SK-N-SH (cell line): ENCODE measurements at regions not wholly inside any gene's neighbourhood (a gene's known extent, or its start where the extent isn't known, plus 50 kb on each side); places are given as distances from the start of the nearest gene placed in this dataset.

ENCODE experiments used
- CTCF ChIA-PET: fragments of 300-600, 350-600 bp; formaldehyde crosslinking; extraction: SDS; loops from one replicate; lab custom pipeline; 2021; lab: Yijun Ruan, JAX
- POLR2A ChIA-PET: fragments of 350-600 bp; sonication (Branson Sonifier 250); formaldehyde crosslinking; extraction: SDS; loops from one replicate; lab custom pipeline; 2020; ENCODE audit warnings: antibody characterized with exemption, inconsistent platforms; lab: Yijun Ruan, JAX
- DNase-seq: peaks from one replicate; pipeline ENCODE4 v3.0.0; 2012
- H2AFZ ChIP-seq: fragments of 200-600 bp; sonication (generic); 2 replicates; pipeline ENCODE4 v1.8.1; 2016; ENCODE audit warnings: antibody characterized with exemption, mild to moderate bottlenecking, low read depth
- H3F3A ChIP-seq: fragments of 200-600 bp; sonication (generic); replicated peaks from 2 replicates; pipeline ENCODE3; 2016; ENCODE audit warnings: antibody characterized with exemption, mild to moderate bottlenecking; ENCODE audit not compliant: insufficient read depth
- H3K27ac ChIP-seq, 2 experiments: fragments of 200-500 bp in 1 of 2; fragments of 200-600 bp in 1 of 2; sonication (Bioruptor generic) in 1 of 2; sonication (generic), shearing (Covaris generic) in 1 of 2; 2 replicates each; pipeline versions ENCODE4 v1.5.1 to v1.6.1; 2014 to 2016; ENCODE audit warnings: low read depth in 2 of 2, inconsistent platforms in 1 of 2, low read length in 1 of 2, mild to moderate bottlenecking in 1 of 2, mixed read lengths in 1 of 2
- H3K27me3 ChIP-seq: fragments of 200-600 bp; sonication (generic), shearing (Covaris generic); 2 replicates; pipeline ENCODE4 v1.6.1; 2016; ENCODE audit warnings: mixed run types; ENCODE audit not compliant: insufficient read depth
- H3K36me3 ChIP-seq, 2 experiments: fragments of 200-500 bp in 1 of 2; fragments of 200-600 bp in 1 of 2; sonication (Bioruptor generic) in 1 of 2; sonication (generic) in 1 of 2; replicated peaks in 1 of 2; 2 replicates each; pipeline versions ENCODE3 to v1.5.1; 2014 to 2016; ENCODE audit warnings: low read length in 1 of 2, mild to moderate bottlenecking in 1 of 2; ENCODE audit not compliant: insufficient read depth in 2 of 2, control insufficient read depth in 1 of 2
- H3K4me1 ChIP-seq, 2 experiments: fragments of 200-500 bp in 1 of 2; fragments of 200-600 bp in 1 of 2; sonication (Bioruptor generic) in 1 of 2; sonication (generic), shearing (Covaris generic) in 1 of 2; 2 replicates each; pipeline versions ENCODE4 v1.5.1 to v1.6.1; 2014 to 2016; ENCODE audit warnings: low read depth in 1 of 2, low read length in 1 of 2, mixed run types in 1 of 2; ENCODE audit not compliant: insufficient read depth in 2 of 2, control insufficient read depth in 1 of 2
- H3K4me2 ChIP-seq: fragments of 200-600 bp; sonication (generic), shearing (Covaris generic); 2 replicates; pipeline ENCODE4 v1.6.1; 2017; ENCODE audit warnings: mixed run types
- H3K4me3 ChIP-seq, 2 experiments: fragments of 200-500 bp in 1 of 2; fragments of 200-600 bp in 1 of 2; sonication (Bioruptor generic) in 1 of 2; sonication (generic), shearing (Covaris generic) in 1 of 2; 2 replicates each; pipeline versions ENCODE4 v1.5.1 to v1.8.1; 2014 to 2016; ENCODE audit warnings: low read depth in 2 of 2, inconsistent platforms in 1 of 2, low read length in 1 of 2, mild to moderate bottlenecking in 1 of 2, mixed read lengths in 1 of 2, moderate library complexity in 1 of 2
- H3K79me2 ChIP-seq: fragments of 200-600 bp; sonication (generic); 2 replicates; pipeline ENCODE4 v1.8.1; 2017; ENCODE audit warnings: mild to moderate bottlenecking; ENCODE audit not compliant: insufficient read depth
- H3K9ac ChIP-seq: fragments of 200-600 bp; sonication (generic); 2 replicates; pipeline ENCODE4 v1.6.1; 2017; ENCODE audit warnings: mixed run types
- H3K9me2 ChIP-seq: fragments of 200-600 bp; sonication (generic); 2 replicates; pipeline ENCODE4 v1.6.1; 2017; ENCODE audit warnings: mixed run types
- H3K9me3 ChIP-seq: fragments of 200-600 bp; sonication (generic); 2 replicates; pipeline ENCODE4 v1.6.1; 2017; ENCODE audit warnings: mixed run types, mild to moderate bottlenecking, moderate library complexity
- H4K20me1 ChIP-seq: fragments of 200-600 bp; sonication (generic); 2 replicates; pipeline ENCODE4 v1.6.1; 2017; ENCODE audit warnings: mild to moderate bottlenecking, mixed run types; ENCODE audit not compliant: insufficient read depth
- CHD2 ChIP-seq: fragments of 150-350 bp; IDR thresholded peaks from 2 replicates; pipeline ENCODE4 v1.6.1; 2018; ENCODE audit warnings: low read length; ENCODE audit not compliant: partially characterized antibody
- ELF1 ChIP-seq: IDR thresholded peaks from 2 replicates; pipeline ENCODE4 v1.4.0; 2012
- EP300 ChIP-seq, 2 experiments: IDR thresholded peaks; 2 replicates each; pipeline versions ENCODE4 v1.4.0 to v1.6.1; 2012; ENCODE audit warnings: borderline replicate concordance in 1 of 2, low read depth in 1 of 2, low read length in 1 of 2
- FOXM1 ChIP-seq: IDR thresholded peaks from 2 replicates; pipeline ENCODE4 v1.4.0; 2012; ENCODE audit warnings: low read depth, mild to moderate bottlenecking
- GATA2 ChIP-seq: sonication (generic); formaldehyde crosslinking; IDR thresholded peaks from 2 replicates; pipeline ENCODE4 v1.5.0; 2020; ENCODE audit warnings: mild to moderate bottlenecking, missing genetic modification reagents
- MXI1 ChIP-seq: IDR thresholded peaks from 2 replicates; pipeline ENCODE4 v1.6.1; 2012; ENCODE audit warnings: mild to moderate bottlenecking, low read depth, low read length, improper control_type of control experiment
- NFIC ChIP-seq: IDR thresholded peaks from 2 replicates; pipeline ENCODE4 v1.4.0; 2012; ENCODE audit warnings: borderline replicate concordance
- PBX3 ChIP-seq: IDR thresholded peaks from 2 replicates; pipeline ENCODE4; 2012
- RAD21 ChIP-seq: IDR thresholded peaks from 2 replicates; pipeline ENCODE4 v1.6.1; 2012; ENCODE audit warnings: mild to moderate bottlenecking, low read length
- RCOR1 ChIP-seq: fragments of 150-350 bp; IDR thresholded peaks from 2 replicates; pipeline ENCODE4 v1.6.1; 2017; ENCODE audit warnings: antibody characterized with exemption, low read length
- RFX5 ChIP-seq: IDR thresholded peaks from 2 replicates; pipeline ENCODE4 v1.6.1; 2012; ENCODE audit warnings: mild to moderate bottlenecking, improper control_type of control experiment, low read length
- RXRA ChIP-seq: IDR thresholded peaks from 2 replicates; pipeline ENCODE4 v1.4.0; 2012; ENCODE audit warnings: low read depth, mild to moderate bottlenecking, borderline replicate concordance
- SMC3 ChIP-seq: IDR thresholded peaks from 2 replicates; pipeline ENCODE4 v1.6.1; 2012; ENCODE audit warnings: low read depth, low read length, improper control_type of control experiment
- TAF1 ChIP-seq: IDR thresholded peaks from 2 replicates; pipeline ENCODE4 v1.6.1; 2012; ENCODE audit warnings: low read depth, mild to moderate bottlenecking, low read length, moderate library complexity, borderline replicate concordance
- TCF12 ChIP-seq: IDR thresholded peaks from 2 replicates; pipeline ENCODE4 v1.4.0; 2012
- TEAD4 ChIP-seq: IDR thresholded peaks from 2 replicates; pipeline ENCODE4 v1.4.0; 2012; ENCODE audit warnings: mild to moderate bottlenecking, borderline replicate concordance; ENCODE audit not compliant: insufficient read depth
- WGBS: methylation state at CpG from one replicate; pipeline ENCODE4 v1.1.6; 2017; ENCODE audit warnings: low lambda C conversion rate; 5-methylcytosine and 5-hydroxymethylcytosine counted together
- TF ChIP-seq, protein P1 (sequence below): fragments of 150-350 bp; IDR thresholded peaks from 2 replicates; pipeline ENCODE4 v1.6.1; 2017; ENCODE audit warnings: antibody characterized with exemption, low read length, low read depth, borderline replicate concordance
- TF ChIP-seq, protein P2 (sequence below): IDR thresholded peaks from 2 replicates; pipeline ENCODE4 v1.4.0; 2012; ENCODE audit warnings: low read depth, borderline replicate concordance
- TF ChIP-seq, protein P3 (sequence below): fragments of 150-350 bp; IDR thresholded peaks from 2 replicates; pipeline ENCODE4 v1.6.1; 2016; ENCODE audit warnings: mild to moderate bottlenecking, low read depth, low read length

GRCh38 chr4:152132776-152133175 is 372.0 kb upstream of the GATB start:
- Histone ChIP-seq H3K9me3 (no peaks in the 10 kb centered on the region), H3K79me2 (no peaks in the 10 kb centered on the region; the same call in 1 of the 2 replicates), H3K9ac (no peak overlapping the region), H3K4me1 (no peaks in the 10 kb centered on the region; a peak in 1 of 4 replicates), H4K20me1 (no peaks in the 10 kb centered on the region), H3K9me2 (no peaks in the 10 kb centered on the region), H2AFZ (no peak overlapping the region), H3K4me3 (no peak overlapping the region), H3K4me2 (no peak overlapping the region), H3F3A (no peaks in the 10 kb centered on the region), H3K27ac (no peak overlapping the region), H3K36me3 (no peaks in the 10 kb centered on the region), H3K27me3 (no peaks in the 10 kb centered on the region; the same call in 1 of the 2 replicates)
- DNase-seq: no peak
- ChIA-PET POLR2A (no interaction called here), CTCF (no interaction called here)
- TF ChIP-seq, protein P1, sequence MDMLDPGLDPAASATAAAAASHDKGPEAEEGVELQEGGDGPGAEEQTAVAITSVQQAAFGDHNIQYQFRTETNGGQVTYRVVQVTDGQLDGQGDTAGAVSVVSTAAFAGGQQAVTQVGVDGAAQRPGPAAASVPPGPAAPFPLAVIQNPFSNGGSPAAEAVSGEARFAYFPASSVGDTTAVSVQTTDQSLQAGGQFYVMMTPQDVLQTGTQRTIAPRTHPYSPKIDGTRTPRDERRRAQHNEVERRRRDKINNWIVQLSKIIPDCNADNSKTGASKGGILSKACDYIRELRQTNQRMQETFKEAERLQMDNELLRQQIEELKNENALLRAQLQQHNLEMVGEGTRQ: no peak
- TF ChIP-seq CHD2 (no peak), SMC3 (no peak), RFX5 (no peak), RXRA (no peak), MXI1 (no peak), FOXM1 (no peak), ELF1 (no peak), RAD21 (no peak), TEAD4 (no peak), TAF1 (no peak), GATA2 (CRISPR knock-in tag) (no peak), TCF12 (no peak), NFIC (no peak)
- TF ChIP-seq, protein P2, sequence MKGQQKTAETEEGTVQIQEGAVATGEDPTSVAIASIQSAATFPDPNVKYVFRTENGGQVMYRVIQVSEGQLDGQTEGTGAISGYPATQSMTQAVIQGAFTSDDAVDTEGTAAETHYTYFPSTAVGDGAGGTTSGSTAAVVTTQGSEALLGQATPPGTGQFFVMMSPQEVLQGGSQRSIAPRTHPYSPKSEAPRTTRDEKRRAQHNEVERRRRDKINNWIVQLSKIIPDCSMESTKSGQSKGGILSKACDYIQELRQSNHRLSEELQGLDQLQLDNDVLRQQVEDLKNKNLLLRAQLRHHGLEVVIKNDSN: no peak

- Histone ChIP-seq H3K4me3 (no peak overlapping the region), H3K79me2 (no peaks in the 10 kb centered on the region), H3K9me3 (no peaks in the 10 kb centered on the region), H3K27me3 (no peaks in the 10 kb centered on the region), H3K9ac (no peak overlapping the region), H3F3A (no peaks in the 10 kb centered on the region), H3K4me1 (no peaks in the 10 kb centered on the region; a peak in 1 of 4 replicates), H2AFZ (no peak overlapping the region), H3K4me2 (no peak overlapping the region), H3K9me2 (no peaks in the 10 kb centered on the region), H3K36me3 (no peaks in the 10 kb centered on the region), H3K27ac (no peak overlapping the region), H4K20me1 (no peaks in the 10 kb centered on the region)
- 41% methylated on average over 1 of the region's 1 CpG for WGBS
- no peak for DNase-seq
- POLR2A ChIA-PET: no interaction called here
- CTCF ChIA-PET: no interaction called here
- TF ChIP-seq, protein P2: no peak
- no peak for TF ChIP-seq FOXM1
- TF ChIP-seq CHD2: no peak
- TF ChIP-seq, protein P3, sequence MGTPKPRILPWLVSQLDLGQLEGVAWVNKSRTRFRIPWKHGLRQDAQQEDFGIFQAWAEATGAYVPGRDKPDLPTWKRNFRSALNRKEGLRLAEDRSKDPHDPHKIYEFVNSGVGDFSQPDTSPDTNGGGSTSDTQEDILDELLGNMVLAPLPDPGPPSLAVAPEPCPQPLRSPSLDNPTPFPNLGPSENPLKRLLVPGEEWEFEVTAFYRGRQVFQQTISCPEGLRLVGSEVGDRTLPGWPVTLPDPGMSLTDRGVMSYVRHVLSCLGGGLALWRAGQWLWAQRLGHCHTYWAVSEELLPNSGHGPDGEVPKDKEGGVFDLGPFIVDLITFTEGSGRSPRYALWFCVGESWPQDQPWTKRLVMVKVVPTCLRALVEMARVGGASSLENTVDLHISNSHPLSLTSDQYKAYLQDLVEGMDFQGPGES: no peak
- no peak for TF ChIP-seq RCOR1
- no peak for TF ChIP-seq PBX3
- no peak for TF ChIP-seq SMC3
- no peak for TF ChIP-seq EP300 (IDR thresholded peaks at IDR 0.05; ENCODE audit: borderline replicate concordance in 1 of 2, low read depth in 1 of 2, low read length in 1 of 2)
- TF ChIP-seq GATA2 (CRISPR knock-in tag): no peak
Measured at GRCh38 chr4:152128356-152128755, 367.5 kb upstream of the GATB start.
